DND-41 (cell line): ENCODE measurements at regions not wholly inside any gene's neighbourhood (a gene's known extent, or its start where the extent isn't known, plus 50 kb on each side); places are given as distances from the start of the nearest gene placed in this dataset.

Source experiments
- EZH2 ChIP-seq: IDR thresholded peaks from 3 replicates; pipeline ENCODE4 v1.6.1; 2012; ENCODE audit warnings: borderline replicate concordance, low read depth, mild to moderate bottlenecking, moderate library complexity, low read length, inconsistent platforms; ENCODE audit not compliant: severe bottlenecking
- TF ChIP-seq, protein P1 (sequence below): IDR thresholded peaks from 2 replicates; pipeline ENCODE4 v1.5.1; 2012; ENCODE audit warnings: borderline replicate concordance, low read length, moderate library complexity, mild to moderate bottlenecking; ENCODE audit not compliant: poor library complexity, severe bottlenecking; ENCODE audit errors: extremely low read depth

DNA sequence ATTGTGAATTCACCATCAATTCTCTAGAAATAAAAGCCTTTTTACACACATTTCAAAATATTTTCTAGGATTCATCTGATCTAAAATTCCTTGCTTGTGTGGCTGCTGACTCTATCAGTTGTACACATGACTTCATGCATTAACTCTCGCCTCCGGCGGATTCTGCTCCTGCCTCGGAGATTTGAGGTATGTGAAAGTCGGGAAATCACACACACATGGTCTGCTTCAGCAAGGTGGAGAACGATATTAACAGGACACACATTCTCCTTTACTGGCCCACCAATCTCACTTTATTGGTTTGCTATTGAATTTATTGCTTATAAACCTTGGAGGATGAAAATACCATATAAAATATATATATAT lies 855.7 kb downstream of the SLITRK5 start:
- TF ChIP-seq, protein P1, sequence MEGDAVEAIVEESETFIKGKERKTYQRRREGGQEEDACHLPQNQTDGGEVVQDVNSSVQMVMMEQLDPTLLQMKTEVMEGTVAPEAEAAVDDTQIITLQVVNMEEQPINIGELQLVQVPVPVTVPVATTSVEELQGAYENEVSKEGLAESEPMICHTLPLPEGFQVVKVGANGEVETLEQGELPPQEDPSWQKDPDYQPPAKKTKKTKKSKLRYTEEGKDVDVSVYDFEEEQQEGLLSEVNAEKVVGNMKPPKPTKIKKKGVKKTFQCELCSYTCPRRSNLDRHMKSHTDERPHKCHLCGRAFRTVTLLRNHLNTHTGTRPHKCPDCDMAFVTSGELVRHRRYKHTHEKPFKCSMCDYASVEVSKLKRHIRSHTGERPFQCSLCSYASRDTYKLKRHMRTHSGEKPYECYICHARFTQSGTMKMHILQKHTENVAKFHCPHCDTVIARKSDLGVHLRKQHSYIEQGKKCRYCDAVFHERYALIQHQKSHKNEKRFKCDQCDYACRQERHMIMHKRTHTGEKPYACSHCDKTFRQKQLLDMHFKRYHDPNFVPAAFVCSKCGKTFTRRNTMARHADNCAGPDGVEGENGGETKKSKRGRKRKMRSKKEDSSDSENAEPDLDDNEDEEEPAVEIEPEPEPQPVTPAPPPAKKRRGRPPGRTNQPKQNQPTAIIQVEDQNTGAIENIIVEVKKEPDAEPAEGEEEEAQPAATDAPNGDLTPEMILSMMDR = no peak
- TF ChIP-seq EZH2 = no peak
